Prostate gland (tissue), 2 donors: ENCODE measurements at regions not wholly inside any gene's neighbourhood (a gene's known extent, or its start where the extent isn't known, plus 50 kb on each side); places are given as distances from the start of the nearest gene placed in this dataset.

ENCODE experiments used
- POLR2A ChIP-seq: fragments of 450-650 bp; IDR thresholded peaks from one replicate; pipeline ENCODE4 v1.6.1; 2016; ENCODE audit warnings: antibody characterized with exemption, mild to moderate bottlenecking
- TF ChIP-seq, protein P1 (sequence below), 4 experiments: fragments of 200-600 bp in 2 of 4; fragments of 450-650 bp in 2 of 4; sonication (generic) in 2 of 4; IDR thresholded peaks; 1 replicate in 3 of 4; 2 replicates in 1 of 4; pipeline ENCODE4 v1.5.1; 2016 to 2019; ENCODE audit warnings: antibody characterized with exemption in 4 of 4, mild to moderate bottlenecking in 2 of 4, moderate library complexity in 2 of 4

DNA sequence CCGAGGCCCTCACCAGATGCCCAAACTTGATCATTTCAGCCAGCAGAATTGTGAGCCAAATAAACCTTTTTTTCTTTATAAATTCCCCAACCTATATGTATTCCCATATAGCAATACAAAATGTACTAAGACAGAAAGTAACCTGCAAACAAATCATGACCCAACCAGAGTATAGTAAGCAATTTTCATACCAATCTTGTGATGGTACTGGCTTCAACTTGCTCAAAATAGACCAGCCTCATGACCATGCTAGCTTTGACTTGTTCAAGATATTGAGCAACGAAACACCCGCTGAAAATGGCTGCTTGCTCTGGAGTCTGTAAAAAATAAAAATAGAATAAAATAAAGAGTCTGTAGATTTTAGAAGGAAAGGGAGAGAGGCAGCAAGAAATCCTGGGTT lies 97.6 kb downstream of the C1D start:
- TF ChIP-seq, protein P1, sequence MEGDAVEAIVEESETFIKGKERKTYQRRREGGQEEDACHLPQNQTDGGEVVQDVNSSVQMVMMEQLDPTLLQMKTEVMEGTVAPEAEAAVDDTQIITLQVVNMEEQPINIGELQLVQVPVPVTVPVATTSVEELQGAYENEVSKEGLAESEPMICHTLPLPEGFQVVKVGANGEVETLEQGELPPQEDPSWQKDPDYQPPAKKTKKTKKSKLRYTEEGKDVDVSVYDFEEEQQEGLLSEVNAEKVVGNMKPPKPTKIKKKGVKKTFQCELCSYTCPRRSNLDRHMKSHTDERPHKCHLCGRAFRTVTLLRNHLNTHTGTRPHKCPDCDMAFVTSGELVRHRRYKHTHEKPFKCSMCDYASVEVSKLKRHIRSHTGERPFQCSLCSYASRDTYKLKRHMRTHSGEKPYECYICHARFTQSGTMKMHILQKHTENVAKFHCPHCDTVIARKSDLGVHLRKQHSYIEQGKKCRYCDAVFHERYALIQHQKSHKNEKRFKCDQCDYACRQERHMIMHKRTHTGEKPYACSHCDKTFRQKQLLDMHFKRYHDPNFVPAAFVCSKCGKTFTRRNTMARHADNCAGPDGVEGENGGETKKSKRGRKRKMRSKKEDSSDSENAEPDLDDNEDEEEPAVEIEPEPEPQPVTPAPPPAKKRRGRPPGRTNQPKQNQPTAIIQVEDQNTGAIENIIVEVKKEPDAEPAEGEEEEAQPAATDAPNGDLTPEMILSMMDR (IDR thresholded peaks at IDR 0.05) = no peak
- TF ChIP-seq POLR2A = no peak
